IMR-90 (cell line): ENCODE measurements at regions not wholly inside any gene's neighbourhood (a gene's known extent, or its start where the extent isn't known, plus 50 kb on each side); places are given as distances from the start of the nearest gene placed in this dataset.

Experiments used
- ATAC-seq: fragments of 200-7000 bp; cut with Tn5 transposase; 2 replicates; pipeline ENCODE4 v1.9.1; 2020; ENCODE audit warnings: low read depth, mild to moderate bottlenecking, moderate library complexity
- BruUV-seq: library from RNA; stranded (reverse); fragments of 400-500 nt; replicated peaks from 2 replicates; lab custom pipeline; 2021; lab: Mats Ljungman, UMichigan
- CTCF ChIA-PET: fragments of 300-600 bp; formaldehyde crosslinking; extraction: SDS; loops from one replicate; lab custom pipeline; 2021; ENCODE audit warnings: antibody characterized with exemption; lab: Yijun Ruan, JAX
- POLR2A ChIA-PET: fragments of 300-600 bp; sonication (Branson Sonifier 250); formaldehyde crosslinking; loops from one replicate; lab custom pipeline; 2022; ENCODE audit warnings: antibody characterized with exemption; ENCODE audit not compliant: unreplicated experiment; lab: Charles Lee
- DNase-seq: peaks from one replicate; pipeline ENCODE4 v3.0.0; 2013
- H2AFZ ChIP-seq: replicated peaks from 2 replicates; pipeline ENCODE3; 2013; ENCODE audit warnings: low read length, mild to moderate bottlenecking; ENCODE audit not compliant: poor library complexity
- H2AK5ac ChIP-seq: 2 replicates; pipeline ENCODE4 v1.6.1; 2013; ENCODE audit warnings: low read depth, low read length, inconsistent platforms
- H2AK9ac ChIP-seq: replicated peaks from 2 replicates; pipeline ENCODE3; 2013; ENCODE audit warnings: mild to moderate bottlenecking, low read depth, low read length, moderate library complexity; ENCODE audit not compliant: poor library complexity
- H2BK120ac ChIP-seq: 2 replicates; pipeline ENCODE4 v1.6.1; 2013; ENCODE audit warnings: low read depth, low read length, inconsistent platforms
- H2BK15ac ChIP-seq: 3 replicates; pipeline ENCODE4 v1.6.1; 2013; ENCODE audit warnings: low read depth, low read length, inconsistent platforms
- H2BK20ac ChIP-seq: 2 replicates; pipeline ENCODE4 v1.6.1; 2013; ENCODE audit warnings: low read depth, mild to moderate bottlenecking, inconsistent platforms, low read length, moderate library complexity
- H2BK5ac ChIP-seq: 2 replicates; pipeline ENCODE4 v1.6.1; 2013; ENCODE audit warnings: mild to moderate bottlenecking, low read depth, low read length, inconsistent platforms; ENCODE audit not compliant: poor library complexity, severe bottlenecking
- H3K14ac ChIP-seq: replicated peaks from 2 replicates; pipeline ENCODE4 v1.6.1; 2013; ENCODE audit warnings: low read depth, low read length, inconsistent platforms
- H3K18ac ChIP-seq: 2 replicates; pipeline ENCODE4 v1.6.1; 2013; ENCODE audit warnings: low read depth, low read length, control low read depth
- H3K23ac ChIP-seq: 2 replicates; pipeline ENCODE4 v1.6.1; 2013; ENCODE audit warnings: low read depth, low read length, inconsistent platforms
- H3K27ac ChIP-seq: 2 replicates; pipeline ENCODE4 v1.5.1; 2013; ENCODE audit warnings: mild to moderate bottlenecking, control low read depth, low read length; ENCODE audit not compliant: insufficient read depth
- H3K27me3 ChIP-seq: 2 replicates; pipeline ENCODE4 v1.6.1; 2013; ENCODE audit warnings: low read length; ENCODE audit not compliant: control insufficient read depth, insufficient read depth
- H3K36me3 ChIP-seq: 2 replicates; pipeline ENCODE4 v1.6.1; 2013; ENCODE audit warnings: low read length, mixed read lengths; ENCODE audit not compliant: control insufficient read depth, insufficient read depth
- H3K4ac ChIP-seq: 2 replicates; pipeline ENCODE4 v1.6.1; 2013; ENCODE audit warnings: low read depth, low read length, inconsistent platforms
- H3K4me1 ChIP-seq: 2 replicates; pipeline ENCODE4 v1.6.1; 2013; ENCODE audit warnings: low read length, mixed read lengths; ENCODE audit not compliant: control insufficient read depth, insufficient read depth
- H3K4me2 ChIP-seq: 2 replicates; pipeline ENCODE4 v1.6.1; 2013; ENCODE audit warnings: low read depth, mild to moderate bottlenecking, control low read depth, low read length, moderate library complexity
- H3K4me3 ChIP-seq: 2 replicates; pipeline ENCODE4 v1.5.1; 2013; ENCODE audit warnings: low read depth, mild to moderate bottlenecking, control low read depth, low read length, moderate library complexity; ENCODE audit not compliant: insufficient read depth
- H3K56ac ChIP-seq: 2 replicates; pipeline ENCODE4 v1.6.1; 2013; ENCODE audit warnings: low read length, inconsistent platforms; ENCODE audit not compliant: insufficient read depth; ENCODE audit errors: extremely low read depth
- H3K79me1 ChIP-seq, 2 experiments: 2 replicates each; pipeline ENCODE4 v1.6.1; 2013; ENCODE audit warnings: low read length in 2 of 2, inconsistent platforms in 1 of 2, low read depth in 1 of 2
- H3K9ac ChIP-seq: 2 replicates; pipeline ENCODE4 v1.6.1; 2013; ENCODE audit warnings: low read depth, low read length, control low read depth
- H3K9me1 ChIP-seq: 2 replicates; pipeline ENCODE4 v1.6.1; 2013; ENCODE audit warnings: low read length, inconsistent platforms; ENCODE audit not compliant: insufficient read depth
- H3K9me3 ChIP-seq: 2 replicates; pipeline ENCODE4 v1.6.1; 2013; ENCODE audit warnings: low read length; ENCODE audit not compliant: control insufficient read depth, insufficient read depth
- H4K20me1 ChIP-seq: 2 replicates; pipeline ENCODE4 v1.6.1; 2013; ENCODE audit warnings: low read length, inconsistent platforms; ENCODE audit not compliant: insufficient read depth
- H4K5ac ChIP-seq: 2 replicates; pipeline ENCODE4 v1.6.1; 2013; ENCODE audit warnings: mild to moderate bottlenecking, low read depth, low read length, control low read depth
- H4K8ac ChIP-seq, 2 experiments: 2 replicates each; pipeline ENCODE4 v1.6.1; 2013; ENCODE audit warnings: low read depth in 2 of 2, low read length in 2 of 2, control low read depth in 1 of 2, inconsistent platforms in 1 of 2
- H4K91ac ChIP-seq: 2 replicates; pipeline ENCODE4 v1.6.1; 2013; ENCODE audit warnings: low read depth, low read length, inconsistent platforms; ENCODE audit not compliant: insufficient read depth
- CEBPB ChIP-seq: IDR thresholded peaks from 2 replicates; pipeline ENCODE4 v1.6.1; 2012; ENCODE audit warnings: low read depth, low read length, improper control_type of control experiment
- FOS ChIP-seq: fragments of 150-350 bp; IDR thresholded peaks from 2 replicates; pipeline ENCODE4 v1.6.1; 2016; ENCODE audit warnings: low read depth, low read length
- MXI1 ChIP-seq: IDR thresholded peaks from 2 replicates; pipeline ENCODE4 v1.6.1; 2012; ENCODE audit warnings: low read depth, mild to moderate bottlenecking, low read length, moderate library complexity, borderline replicate concordance
- POLR2A ChIP-seq: IDR thresholded peaks from 2 replicates; pipeline ENCODE4 v1.6.1; 2012; ENCODE audit warnings: mild to moderate bottlenecking, low read depth, low read length
- RAD21 ChIP-seq: IDR thresholded peaks from 2 replicates; pipeline ENCODE4 v1.6.1; 2012; ENCODE audit warnings: low read length, improper control_type of control experiment
- RCOR1 ChIP-seq: IDR thresholded peaks from 2 replicates; pipeline ENCODE4 v1.6.1; 2012; ENCODE audit warnings: mild to moderate bottlenecking, low read length, improper control_type of control experiment; ENCODE audit not compliant: insufficient replicate concordance
- RFX5 ChIP-seq: IDR thresholded peaks from 2 replicates; pipeline ENCODE4 v1.8.0; 2012; ENCODE audit warnings: low read depth, mild to moderate bottlenecking, low read length, moderate library complexity
- WGBS, 2 experiments: methylation state at CpG; one replicate each; pipeline versions ENCODE4 v1.1.5 to v1.1.7; 2013; ENCODE audit warnings: missing lambda C conversion rate in 2 of 2; ENCODE audit not compliant: insufficient read length in 1 of 2; ENCODE audit errors: extremely low coverage in 2 of 2; 5-methylcytosine and 5-hydroxymethylcytosine counted together
- dilution Hi-C: fragments of 300-500 bp; cut with HindIII; formaldehyde crosslinking; loops from one replicate; pipeline ENCODE4 v1.14.3; 2018; ENCODE audit warnings: low sequenced_read_pairs; ENCODE audit not compliant: unreplicated experiment
- in situ Hi-C: fragments of 300-500 bp; cut with MboI; formaldehyde crosslinking; loops from 3 replicates; pipeline ENCODE4 v1.14.3; 2019; ENCODE audit warnings: low sequenced_read_pairs, inconsistent platforms, mixed read lengths
- intact Hi-C: fragments of 100-400 bp; cut with micrococcal nuclease; formaldehyde crosslinking; loops from 2 replicates; pipeline ENCODE4 v1.10.0; 2022
- TF ChIP-seq, protein P1 (sequence below): fragments of 150-350 bp; IDR thresholded peaks from 2 replicates; pipeline ENCODE4 v1.6.1; 2017; ENCODE audit warnings: mild to moderate bottlenecking, antibody characterized with exemption, low read length, low read depth

DNA sequence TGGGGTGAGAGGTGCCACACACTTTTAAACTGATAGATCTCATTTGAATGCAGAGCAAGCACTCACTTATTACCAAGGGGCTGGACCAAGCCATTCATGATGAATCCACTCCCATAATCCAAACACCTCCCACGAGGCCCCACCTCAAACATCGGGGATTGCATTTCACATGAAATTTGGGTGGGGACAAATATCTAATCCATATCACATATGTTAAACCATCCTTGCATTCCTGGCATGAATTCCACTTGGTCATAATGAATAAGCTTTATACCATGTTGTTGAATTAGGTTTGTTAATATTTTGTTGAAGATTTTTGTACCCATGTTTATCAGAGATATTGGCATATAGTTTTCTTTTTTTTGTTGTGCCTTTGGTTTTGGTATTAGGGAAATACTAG is 1198.7 kb upstream of the ATXN8OS start:
- no peaks in the 10 kb centered on the region for H4K20me1 ChIP-seq
- H3K4me1 ChIP-seq = no peaks in the 10 kb centered on the region
- POLR2A ChIA-PET = no interaction called here
- no peak overlapping the region for H4K8ac ChIP-seq
- WGBS, 2 experiments = no CpG with 5 or more reads among the region's 2 CpGs
- no peak overlapping the region for H2BK5ac ChIP-seq
- H4K5ac ChIP-seq = no peak overlapping the region
- no peak for TF ChIP-seq FOS
- TF ChIP-seq CEBPB = no peak
- no peak for TF ChIP-seq RAD21
- no peak for TF ChIP-seq RCOR1
- TF ChIP-seq, protein P1, sequence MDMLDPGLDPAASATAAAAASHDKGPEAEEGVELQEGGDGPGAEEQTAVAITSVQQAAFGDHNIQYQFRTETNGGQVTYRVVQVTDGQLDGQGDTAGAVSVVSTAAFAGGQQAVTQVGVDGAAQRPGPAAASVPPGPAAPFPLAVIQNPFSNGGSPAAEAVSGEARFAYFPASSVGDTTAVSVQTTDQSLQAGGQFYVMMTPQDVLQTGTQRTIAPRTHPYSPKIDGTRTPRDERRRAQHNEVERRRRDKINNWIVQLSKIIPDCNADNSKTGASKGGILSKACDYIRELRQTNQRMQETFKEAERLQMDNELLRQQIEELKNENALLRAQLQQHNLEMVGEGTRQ = no peak
- TF ChIP-seq RFX5 = no peak
- TF ChIP-seq POLR2A = no peak
- TF ChIP-seq MXI1 = no peak
- dilution Hi-C loops (no loop called here), in situ Hi-C loops (no loop called here), intact Hi-C loops (no loop called here)
- H2AFZ ChIP-seq = no peak overlapping the region
- BruUV-seq = no TSS peak
- H3K4me3 ChIP-seq = no peak overlapping the region
- no peak overlapping the region for H3K56ac ChIP-seq
- H3K27ac ChIP-seq = no peak overlapping the region
- peaks cover 5% of the 10 kb centered on the region; the same call in 1 of the 2 replicates for H3K9me3 ChIP-seq
- H3K18ac ChIP-seq = no peak overlapping the region
- no peak overlapping the region for H2BK120ac ChIP-seq
- H3K9me1 ChIP-seq = no peaks in the 10 kb centered on the region
- no peak overlapping the region for H2AK9ac ChIP-seq
- no peak overlapping the region for H2AK5ac ChIP-seq
- no peaks in the 10 kb centered on the region for H3K79me1 ChIP-seq
- H3K14ac ChIP-seq = no peak overlapping the region
- no peak overlapping the region for H3K4ac ChIP-seq
- DNase-seq (no peak), ATAC-seq (no peak)
- CTCF ChIA-PET = no interaction called here
- H2BK20ac ChIP-seq = no peak overlapping the region
- no peak overlapping the region for H3K4me2 ChIP-seq
- no peaks in the 10 kb centered on the region for H3K36me3 ChIP-seq
- H3K23ac ChIP-seq = no peak overlapping the region
- H2BK15ac ChIP-seq = no peak overlapping the region
- H3K9ac ChIP-seq = no peak overlapping the region
- H4K91ac ChIP-seq = no peak overlapping the region
- H3K27me3 ChIP-seq = no peaks in the 10 kb centered on the region
